ENCODE measurements at regions not wholly inside any gene's neighbourhood (a gene's known extent, or its start where the extent isn't known, plus 50 kb on each side); places are given as distances from the start of the nearest gene placed in this dataset.
"Not testable (repeated sequence)": the region's sequence is repeated elsewhere in the genome, so short reads cannot be mapped to it uniquely, and the experiment has no call there.

GRCh38 chr12:93008044-93008778 lies 79.1 kb upstream of the EEA1 start:
- intact Hi-C loops (cut with micrococcal nuclease): loop anchor here (5.0 kb wide), 1 partner anchor 286 kb away; no protein-coding TSS in a partner anchor
- H3K27me3 ChIP-seq (ENCODE audit: insufficient read depth, low read length): no peaks in the 10 kb centered on the region
- no peak overlapping the region for H3K27ac ChIP-seq (ENCODE audit: low read depth, low read length)
- POLR2A ChIA-PET: no interaction called here
- H3K36me3 ChIP-seq (ENCODE audit: control insufficient read depth in 1 of 2, insufficient read depth in 2 of 2, low read length in 2 of 2): no peaks in the 10 kb centered on the region
- H4K20me1 ChIP-seq (ENCODE audit: insufficient read depth): no peaks in the 10 kb centered on the region
- H3K4me2 ChIP-seq (ENCODE audit: low read length): no peak overlapping the region
- ATAC-seq: no peak
- H3K4me1 ChIP-seq (ENCODE audit: control insufficient read depth in 1 of 2, insufficient read depth in 2 of 2, low read length in 2 of 2): peaks cover 4 to 9% of the 10 kb centered on the region in 2 experiments; a peak in 3 of 4 replicates
- no TSS peak for BruUV-seq (replicated peaks)
- no peak for TF ChIP-seq EZH2phosphoT487 (IDR thresholded peaks at IDR 0.05; ENCODE audit: borderline replicate concordance)
- no peak for TF ChIP-seq POLR2A (IDR thresholded peaks at IDR 0.05; ENCODE audit: borderline replicate concordance, extremely low read depth, insufficient read depth, insufficient read length)
- TF ChIP-seq RAD21 (IDR thresholded peaks at IDR 0.05; ENCODE audit: low read depth): no peak
- no peak for TF ChIP-seq MAX (IDR thresholded peaks at IDR 0.05)
- no peak for TF ChIP-seq YY1 (IDR thresholded peaks at IDR 0.05; ENCODE audit: extremely low read depth, insufficient replicate concordance, low read depth, low read length)
- no peak for TF ChIP-seq SRF (IDR thresholded peaks at IDR 0.05; ENCODE audit: low read depth)
- TF ChIP-seq ELF1 (IDR thresholded peaks at IDR 0.05; ENCODE audit: borderline replicate concordance, low read depth): no peak
- no peak for TF ChIP-seq FOSL1 (IDR thresholded peaks at IDR 0.05; ENCODE audit: low read depth)
- TF ChIP-seq CEBPB (IDR thresholded peaks at IDR 0.05; ENCODE audit: low read depth): no peak
- H3K9ac ChIP-seq (ENCODE audit: low read length): no peak overlapping the region
- H3K9me2 ChIP-seq (ENCODE audit: insufficient read depth): no peaks in the 10 kb centered on the region; the same call in 1 of the 2 replicates
- no peak for DNase-seq (ENCODE audit: low read depth, low spot score)
- CTCF ChIA-PET: no interaction called here
- H2AFZ ChIP-seq (ENCODE audit: low read depth, low read length, poor library complexity, severe bottlenecking): no peak overlapping the region
- H3K4me3 ChIP-seq (replicated peaks in 1 of 2; ENCODE audit: low read depth in 1 of 2, low read length in 2 of 2): no peak overlapping the region
- RAD21 ChIA-PET (ENCODE audit: low non-redundant PET in 1 of 2, low total read pairs in 2 of 2, uncharacterized antibody in 2 of 2, unreplicated experiment in 2 of 2): no interaction called here
- no peaks in the 10 kb centered on the region for H3K79me2 ChIP-seq (ENCODE audit: insufficient read depth, low read length)
- H3K9me3 ChIP-seq (ENCODE audit: control insufficient read depth in 1 of 2, insufficient read depth in 1 of 2, low read depth in 1 of 2, low read length in 2 of 2): no peaks in the 10 kb centered on the region

GRCh38 chr12:93008880-93009279 lies 79.8 kb upstream of the EEA1 start:
- RAD21 ChIA-PET (ENCODE audit: low non-redundant PET in 1 of 2, low total read pairs in 2 of 2, uncharacterized antibody in 2 of 2, unreplicated experiment in 2 of 2); H3K4me3 ChIP-seq (replicated peaks in 1 of 2; ENCODE audit: low read depth in 1 of 2, low read length in 2 of 2); H3K27me3 ChIP-seq (ENCODE audit: insufficient read depth, low read length); H3K4me1 ChIP-seq (ENCODE audit: control insufficient read depth in 1 of 2, insufficient read depth in 2 of 2, low read length in 2 of 2); POLR2A ChIA-PET; BruUV-seq (replicated peaks); H2AFZ ChIP-seq (ENCODE audit: low read depth, low read length, poor library complexity, severe bottlenecking); DNase-seq (ENCODE audit: low read depth, low spot score); ATAC-seq; H3K4me2 ChIP-seq (ENCODE audit: low read length); H3K9me3 ChIP-seq (ENCODE audit: control insufficient read depth in 1 of 2, insufficient read depth in 1 of 2, low read depth in 1 of 2, low read length in 2 of 2); H3K9me2 ChIP-seq (ENCODE audit: insufficient read depth); H3K79me2 ChIP-seq (ENCODE audit: insufficient read depth, low read length); H3K27ac ChIP-seq (ENCODE audit: low read depth, low read length); H3K9ac ChIP-seq (ENCODE audit: low read length); CTCF ChIA-PET; H4K20me1 ChIP-seq (ENCODE audit: insufficient read depth); H3K36me3 ChIP-seq (ENCODE audit: control insufficient read depth in 1 of 2, insufficient read depth in 2 of 2, low read length in 2 of 2): not testable (repeated sequence)
- intact Hi-C loops (cut with micrococcal nuclease): loop anchor here (5.0 kb wide), 1 partner anchor 287 kb away; no protein-coding TSS in a partner anchor
